Body of pancreas (tissue), 4 donors: ENCODE measurements at regions not wholly inside any gene's neighbourhood (a gene's known extent, or its start where the extent isn't known, plus 50 kb on each side); places are given as distances from the start of the nearest gene placed in this dataset.

Source experiments
- ATAC-seq: fragments of 150-250 bp; one replicate; pipeline ENCODE4 v1.9.1; 2016
- DNase-seq, 4 donors: peaks; one replicate each; pipeline ENCODE4 v3.0.0-alpha.2; 2019
- H3K27ac ChIP-seq, 4 donors: fragments of 200-600 bp; sonication (generic); 1 replicate in 3 of 4; 2 replicates in 1 of 4; pipeline versions ENCODE4 v1.5.1 to v1.6.1; 2016 to 2019; ENCODE audit warnings: mild to moderate bottlenecking in 1 of 4, mixed read lengths in 1 of 4, moderate library complexity in 1 of 4
- H3K27me3 ChIP-seq, 2 donors: fragments of 200-600 bp; sonication (generic); one replicate each; pipeline ENCODE4 v1.6.0; 2016; ENCODE audit warnings: mild to moderate bottlenecking in 1 of 2
- H3K36me3 ChIP-seq, 2 donors: fragments of 200-600 bp; sonication (generic); replicated peaks in 1 of 2; 2 replicates each; pipeline ENCODE4 v1.5.1; 2016; ENCODE audit warnings: low read depth in 2 of 2; ENCODE audit not compliant: insufficient read depth in 1 of 2
- H3K4me1 ChIP-seq: fragments of 200-600 bp; sonication (generic); one replicate; pipeline ENCODE4 v1.6.0; 2016
- H3K4me3 ChIP-seq, 2 donors: fragments of 200-600 bp; sonication (generic); 1 replicate in 1 of 2; 2 replicates in 1 of 2; pipeline ENCODE4 v1.5.1; 2016 to 2019
- H3K9me3 ChIP-seq, 3 donors: fragments of 200-600 bp; sonication (generic); 1 replicate in 2 of 3; 2 replicates in 1 of 3; pipeline ENCODE4 v1.5.1; 2016
- CTCF ChIP-seq, 7 experiments: fragments of 450-650 bp in 4 of 7; fragments of 200-600 bp in 3 of 7; sonication (generic) in 3 of 7; IDR thresholded peaks; one replicate each; pipeline ENCODE4 v1.5.1; 2016 to 2019; ENCODE audit warnings: antibody characterized with exemption in 7 of 7
- POLR2A ChIP-seq, 3 donors: fragments of 450-650 bp; IDR thresholded peaks; one replicate each; pipeline ENCODE4 v1.6.1; 2016; ENCODE audit warnings: antibody characterized with exemption in 3 of 3, mild to moderate bottlenecking in 2 of 3
- WGBS, 2 donors: methylation state at CpG; one replicate each; pipeline ENCODE4 v1.1.5; 2017; 5-methylcytosine and 5-hydroxymethylcytosine counted together
- intact Hi-C: fragments of 100-400 bp; cut with DNase I; formaldehyde crosslinking; loops from one replicate; pipeline ENCODE4 v1.15.1; 2023

DNA sequence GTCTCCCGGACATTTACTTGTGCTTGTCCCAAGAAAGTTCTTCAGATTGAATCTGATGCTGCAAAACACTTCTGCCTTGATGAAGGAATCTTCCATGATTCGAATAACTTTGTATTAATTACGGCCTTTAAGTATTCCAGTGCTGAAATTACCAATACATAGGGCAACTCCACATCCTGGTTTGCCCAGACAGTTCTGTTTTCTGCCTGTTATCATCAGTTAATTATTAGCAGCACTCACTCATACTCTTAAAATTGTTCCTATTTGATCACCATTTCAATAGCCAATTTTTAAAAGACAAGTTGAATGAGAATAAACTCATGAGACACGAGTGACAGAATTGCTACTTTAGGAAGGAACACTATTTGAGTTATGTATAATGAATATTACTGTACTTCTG is 620.7 kb upstream of the ZEB2 start:
- no peak overlapping the region for H3K27ac ChIP-seq
- DNase-seq (no peak), ATAC-seq (no peak)
- TF ChIP-seq CTCF (IDR thresholded peaks at IDR 0.05) (no peak), POLR2A (IDR thresholded peaks at IDR 0.05) (no peak)
- no peaks in the 10 kb centered on the region for H3K9me3 ChIP-seq
- intact Hi-C loops = no loop called here
- no peak overlapping the region for H3K4me3 ChIP-seq
- no peaks in the 10 kb centered on the region for H3K27me3 ChIP-seq
- WGBS, 2 donors = 75 to 78% methylated on average over 4 of the region's 4 CpGs
- H3K4me1 ChIP-seq = peaks cover 4% of the 10 kb centered on the region
- no peaks in the 10 kb centered on the region for H3K36me3 ChIP-seq

DNA sequence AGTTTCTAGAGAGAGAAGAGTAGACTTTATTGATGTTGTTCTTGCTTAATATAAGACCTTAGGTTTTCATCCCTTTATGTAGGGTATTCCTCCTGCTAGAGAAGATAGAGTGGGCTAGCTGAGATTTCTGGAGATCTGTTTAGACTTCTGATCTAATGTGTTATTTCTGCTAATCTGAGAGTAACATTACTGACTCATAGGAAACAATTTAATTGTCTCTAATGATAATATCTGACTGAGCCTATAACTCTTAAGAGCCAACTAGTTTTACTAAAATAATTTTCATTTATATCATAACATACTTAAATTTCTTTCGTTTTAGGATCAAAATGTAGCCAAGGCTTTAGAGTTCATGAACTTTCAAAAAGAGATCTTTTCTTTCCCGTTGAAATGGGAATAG is 618.7 kb upstream of the ZEB2 start:
- DNase-seq = no peak
- Histone ChIP-seq H3K4me1 (peaks cover 4% of the 10 kb centered on the region), H3K4me3 (no peak overlapping the region), H3K36me3 (no peaks in the 10 kb centered on the region), H3K27me3 (no peaks in the 10 kb centered on the region), H3K27ac (no peak overlapping the region), H3K9me3 (no peaks in the 10 kb centered on the region)
- TF ChIP-seq CTCF (IDR thresholded peaks at IDR 0.05) = no peak
- TF ChIP-seq POLR2A (IDR thresholded peaks at IDR 0.05) = no peak
- 75 to 80% methylated on average over 2 of the region's 2 CpGs for WGBS, 2 donors
- no peak for ATAC-seq
- intact Hi-C loops = no loop called here

DNA sequence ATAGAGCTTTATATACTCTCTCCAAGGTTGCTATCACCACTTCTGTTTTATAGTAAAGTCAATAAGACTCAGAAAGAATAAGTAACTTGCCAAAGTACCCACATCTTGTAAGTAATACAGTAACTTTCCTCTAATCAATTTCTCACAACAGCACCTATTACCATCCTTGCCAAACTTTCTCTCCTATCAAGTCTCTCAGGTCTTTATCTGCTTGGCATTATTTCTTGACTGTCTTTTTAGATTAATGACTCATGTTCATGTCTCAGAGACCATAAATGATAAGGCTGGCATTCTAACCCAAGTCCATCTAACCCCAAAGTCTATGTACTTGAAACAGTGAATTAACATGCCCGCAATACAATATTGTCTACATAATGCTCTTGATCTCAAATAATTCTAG is 618.0 kb upstream of the ZEB2 start:
- peaks cover 4% of the 10 kb centered on the region for H3K4me1 ChIP-seq
- no peak overlapping the region for H3K27ac ChIP-seq
- intact Hi-C loops = no loop called here
- H3K9me3 ChIP-seq = no peaks in the 10 kb centered on the region
- H3K4me3 ChIP-seq = no peak overlapping the region
- ATAC-seq (peak; percentile 27), DNase-seq (no peak)
- 86 to 89% methylated on average over 1 of the region's 1 CpG for WGBS, 2 donors
- H3K27me3 ChIP-seq = no peaks in the 10 kb centered on the region
- no peak for TF ChIP-seq POLR2A (IDR thresholded peaks at IDR 0.05)
- no peak for TF ChIP-seq CTCF (IDR thresholded peaks at IDR 0.05)
- H3K36me3 ChIP-seq = no peaks in the 10 kb centered on the region

DNA sequence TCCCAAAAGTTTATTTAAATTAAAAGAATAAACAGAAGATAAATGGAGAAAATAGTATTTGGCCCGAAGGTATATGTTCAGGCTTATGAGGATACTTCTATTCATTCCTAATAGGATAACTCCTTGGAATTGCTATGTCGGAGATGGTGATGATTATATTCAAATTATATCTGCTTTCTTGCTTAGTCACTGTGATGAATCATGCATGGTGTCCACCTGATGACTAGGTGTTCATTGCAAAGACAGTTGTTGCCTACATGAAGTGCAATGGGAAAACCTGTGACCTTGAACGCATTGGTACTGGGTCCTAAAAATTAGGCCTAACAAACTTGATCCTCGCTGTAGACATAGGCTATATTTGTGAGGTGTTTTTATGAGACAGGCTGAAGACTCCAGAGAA is 617.3 kb upstream of the ZEB2 start:
- intact Hi-C loops = no loop called here
- Histone ChIP-seq H3K4me3 (no peak overlapping the region), H3K27me3 (no peaks in the 10 kb centered on the region), H3K36me3 (no peaks in the 10 kb centered on the region), H3K27ac (no peak overlapping the region), H3K9me3 (no peaks in the 10 kb centered on the region), H3K4me1 (peaks cover 4% of the 10 kb centered on the region)
- no peak for TF ChIP-seq POLR2A (IDR thresholded peaks at IDR 0.05)
- no peak for TF ChIP-seq CTCF (IDR thresholded peaks at IDR 0.05)
- DNase-seq (no peak), ATAC-seq (no peak)
- WGBS, 2 donors = 86 to 88% methylated on average over 4 of the region's 4 CpGs

- Histone ChIP-seq H3K9me3 (no peaks in the 10 kb centered on the region), H3K36me3 (no peaks in the 10 kb centered on the region), H3K4me3 (no peak overlapping the region), H3K27me3 (no peaks in the 10 kb centered on the region), H3K27ac (no peak overlapping the region), H3K4me1 (peaks cover 4% of the 10 kb centered on the region)
- intact Hi-C loops = no loop called here
- WGBS, 2 donors = 80 to 97% methylated on average over 1 of the region's 1 CpG
- DNase-seq = no peak
- TF ChIP-seq CTCF (IDR thresholded peaks at IDR 0.05) = no peak
- TF ChIP-seq POLR2A (IDR thresholded peaks at IDR 0.05) = no peak
- no peak for ATAC-seq
Measured at GRCh38 chr2:145136702-145137101, 616.8 kb upstream of the ZEB2 start.
